ENCODE measurements at regions not wholly inside any gene's neighbourhood (a gene's known extent, or its start where the extent isn't known, plus 50 kb on each side); places are given as distances from the start of the nearest gene placed in this dataset.

DNA sequence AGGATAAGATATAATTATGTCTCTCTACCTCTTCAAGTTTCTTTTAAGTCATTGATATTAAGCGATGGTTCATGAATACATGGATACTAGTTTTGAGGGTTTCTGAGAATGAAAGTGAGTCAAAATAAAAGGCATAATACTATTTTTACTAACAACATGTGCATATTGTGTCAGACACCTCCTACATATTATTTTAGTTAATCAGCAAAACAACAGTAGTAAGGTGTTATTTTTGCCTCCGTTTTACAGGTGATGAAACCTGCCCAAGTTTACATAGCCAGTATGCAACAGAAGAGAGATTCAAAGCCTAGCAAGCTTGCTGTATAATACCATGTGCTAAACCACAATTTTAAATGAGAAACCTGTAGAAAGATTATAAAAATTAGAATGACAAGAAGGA, 544.1 kb downstream of the EPHA5 start:
- Histone ChIP-seq H3K56ac (replicated peaks; ENCODE audit: insufficient read length, low read depth, low read length) (no peak overlapping the region), H3K27ac (ENCODE audit: low read depth, low read length) (no peak overlapping the region), H3K4me1 (replicated peaks in 1 of 4; ENCODE audit: control insufficient read depth in 3 of 4, insufficient read depth in 4 of 4, low read length in 3 of 4) (no peaks in the 10 kb centered on the region), H3K18ac (ENCODE audit: extremely low read depth, low read length) (no peak overlapping the region), H3K9ac (replicated peaks in 1 of 4; ENCODE audit: extremely low read depth in 1 of 4, low read depth in 3 of 4, low read length in 3 of 4) (no peak overlapping the region), H2BK15ac (ENCODE audit: low read length) (no peak overlapping the region), H2BK20ac (ENCODE audit: low read length) (no peak overlapping the region), H3K27me3 (replicated peaks in 1 of 4; ENCODE audit: control insufficient read depth in 3 of 4, extremely low read depth in 1 of 4, insufficient read depth in 3 of 4, low read length in 3 of 4) (no peaks in the 10 kb centered on the region), H3K14ac (ENCODE audit: insufficient read length) (no peak overlapping the region), H2BK120ac (replicated peaks; ENCODE audit: low read depth, low read length) (no peak overlapping the region), H4K20me1 (replicated peaks in 1 of 2; ENCODE audit: control insufficient read depth in 1 of 2, insufficient read depth in 2 of 2, low read length in 2 of 2) (no peaks in the 10 kb centered on the region), H3K79me2 (ENCODE audit: control insufficient read depth in 1 of 2, insufficient read depth in 2 of 2, low read length in 2 of 2) (no peaks in the 10 kb centered on the region), H2AFZ (ENCODE audit: low read length) (no peak overlapping the region), H3K36me3 (ENCODE audit: control insufficient read depth in 2 of 4, insufficient read depth in 4 of 4, low read length in 3 of 4) (no peaks in the 10 kb centered on the region), H3K4me2 (ENCODE audit: insufficient read depth in 1 of 2, low read depth in 2 of 2, low read length in 2 of 2) (no peak overlapping the region), H2BK5ac (ENCODE audit: low read depth, low read length) (no peak overlapping the region), H2AK5ac (ENCODE audit: low read depth, low read length) (no peak overlapping the region), H3K23ac (ENCODE audit: insufficient read length) (no peak overlapping the region), H3K4me3 (ENCODE audit: extremely low read depth in 1 of 4, insufficient read depth in 2 of 4, low read depth in 3 of 4, low read length in 4 of 4) (no peak overlapping the region), H4K8ac (ENCODE audit: extremely low read depth, insufficient read depth, low read length) (no peak overlapping the region), H3K9me3 (ENCODE audit: insufficient read depth in 2 of 2, low read depth in 1 of 2, low read length in 1 of 2) (no peaks in the 10 kb centered on the region), H3K23me2 (ENCODE audit: low read depth, low read length) (no peaks in the 10 kb centered on the region), H3K79me1 (ENCODE audit: low read depth, low read length) (no peaks in the 10 kb centered on the region), H4K5ac (ENCODE audit: insufficient read length, low read depth, low read length) (no peak overlapping the region), H3K4ac (replicated peaks; ENCODE audit: insufficient read length, low read depth, low read length) (no peak overlapping the region), H2BK12ac (ENCODE audit: low read depth, low read length) (no peak overlapping the region), H4K91ac (replicated peaks; ENCODE audit: insufficient read length, low read length) (no peak overlapping the region)
- WGBS, 2 experiments (ENCODE audit: extremely low coverage in 1 of 2, insufficient coverage in 1 of 2, insufficient read length in 1 of 2, insufficient replicate concordance in 2 of 2, low coverage in 1 of 2, low lambda C conversion rate in 2 of 2, missing lambda C conversion rate in 1 of 2), result 85% methylated on average over 2 of the region's 2 CpGs; no CpG with 5 or more reads in 1 of the 2 experiments
- ChIA-PET POLR2A (ENCODE audit: partially characterized antibody) (no interaction called here), CTCF (ENCODE audit: partially characterized antibody) (no interaction called here)
- no peak for FAIRE-seq
- no peak for DNase-seq (ENCODE audit: low read depth in 1 of 2, low spot score in 2 of 2)
- no peak for TF ChIP-seq GABPA (IDR thresholded peaks at IDR 0.05; ENCODE audit: borderline replicate concordance, insufficient read depth, low read length)
- TF ChIP-seq KDM4A (IDR thresholded peaks at IDR 0.05; ENCODE audit: low read depth, low read length, severe bottlenecking), result no peak
- no peak for TF ChIP-seq RNF2 (IDR thresholded peaks at IDR 0.05; ENCODE audit: borderline replicate concordance, low read depth, low read length, missing control alignments, poor library complexity, severe bottlenecking)
- no peak for TF ChIP-seq SP2 (IDR thresholded peaks at IDR 0.05; ENCODE audit: low read length)
- no peak for TF ChIP-seq SRF (IDR thresholded peaks at IDR 0.05; ENCODE audit: low read depth, low read length)
- no peak for TF ChIP-seq EZH2 (IDR thresholded peaks at IDR 0.05; ENCODE audit: low read depth, low read length, severe bottlenecking)
- no peak for TF ChIP-seq ASH2L (IDR thresholded peaks at IDR 0.05; ENCODE audit: low read length)
- no peak for TF ChIP-seq NRF1 (IDR thresholded peaks at IDR 0.05; ENCODE audit: low read depth, low read length)
- TF ChIP-seq BCL11A (IDR thresholded peaks at IDR 0.05; ENCODE audit: low read depth in 2 of 2, low read length in 2 of 2), result no peak
- no peak for TF ChIP-seq KDM5A (IDR thresholded peaks at IDR 0.05; ENCODE audit: low read length)
- no peak for TF ChIP-seq CBX5 (IDR thresholded peaks at IDR 0.05; ENCODE audit: low read depth, low read length)
- TF ChIP-seq SIN3A (conservative IDR thresholded peaks at IDR 0.05 in 1 of 2, IDR thresholded peaks at IDR 0.05 in 1 of 2; ENCODE audit: low read depth in 1 of 2, low read length in 2 of 2), result no peak
- TF ChIP-seq EP300 (IDR thresholded peaks at IDR 0.05; ENCODE audit: borderline replicate concordance in 1 of 2, low read depth in 2 of 2, low read length in 2 of 2), result no peak
- TF ChIP-seq CHD1 (IDR thresholded peaks at IDR 0.05; ENCODE audit: low read depth, low read length), result no peak
- no peak for TF ChIP-seq TCF12 (IDR thresholded peaks at IDR 0.05; ENCODE audit: low read depth, low read length)
